Caco-2 (cell line): ENCODE measurements at regions not wholly inside any gene's neighbourhood (a gene's known extent, or its start where the extent isn't known, plus 50 kb on each side); places are given as distances from the start of the nearest gene placed in this dataset.

Experiments used
- BruUV-seq: library from RNA; stranded (reverse); fragments of 400-500 nt; replicated peaks from 2 replicates; lab custom pipeline; 2021; lab: Mats Ljungman, UMichigan
- CTCF ChIA-PET: fragments of 300-600 bp; sonication (Branson Sonifier 250); formaldehyde crosslinking; loops from one replicate; lab custom pipeline; 2022; ENCODE audit warnings: antibody characterized with exemption; lab: Charles Lee
- POLR2A ChIA-PET: fragments of 300-600 bp; sonication (Branson Sonifier 250); formaldehyde crosslinking; loops from one replicate; lab custom pipeline; 2022; ENCODE audit warnings: antibody characterized with exemption; lab: Charles Lee
- DNase-seq, 2 experiments: peaks; one replicate each; pipeline versions ENCODE4 v3.0.0 to v3.0.0-alpha.2; 2020 to 2022
- H3K27me3 ChIP-seq: replicated peaks from 2 replicates; pipeline ENCODE4 v1.6.0; 2011; ENCODE audit warnings: low read length; ENCODE audit not compliant: control insufficient read depth, insufficient read depth
- H3K36me3 ChIP-seq: 2 replicates; pipeline ENCODE4 v1.5.1; 2011; ENCODE audit warnings: low read length; ENCODE audit not compliant: control insufficient read depth, insufficient read depth
- H3K4me1 ChIP-seq: fragments of 250-450 bp; sonication (Bioruptor Pico); 2 replicates; pipeline ENCODE4 v1.5.1; 2020; ENCODE audit warnings: mild to moderate bottlenecking
- H3K4me3 ChIP-seq: 2 replicates; pipeline ENCODE4 v1.5.1; 2011; ENCODE audit warnings: low read depth, mild to moderate bottlenecking, control low read depth, low read length
- H3K9me3 ChIP-seq: fragments of 250-450 bp; sonication (Bioruptor Pico); 2 replicates; pipeline ENCODE4 v1.5.1; 2020; ENCODE audit warnings: mild to moderate bottlenecking, moderate library complexity
- H3K27ac Mint-ChIP-seq: one replicate; pipeline ENCODE4 v1.8.0; 2022; ENCODE audit warnings: mixed read lengths; ENCODE audit not compliant: unreplicated experiment
- H3K27me3 Mint-ChIP-seq: one replicate; pipeline ENCODE4 v1.8.0; 2022; ENCODE audit warnings: mixed read lengths; ENCODE audit not compliant: insufficient read depth, unreplicated experiment
- H3K36me3 Mint-ChIP-seq: one replicate; pipeline ENCODE4 v1.8.0; 2022; ENCODE audit warnings: mild to moderate bottlenecking, mixed read lengths; ENCODE audit not compliant: insufficient read depth, unreplicated experiment
- H3K4me1 Mint-ChIP-seq: one replicate; pipeline ENCODE4 v1.8.0; 2022; ENCODE audit warnings: low read depth, mixed read lengths; ENCODE audit not compliant: unreplicated experiment
- H3K4me3 Mint-ChIP-seq: one replicate; pipeline ENCODE4 v1.8.0; 2022; ENCODE audit warnings: mild to moderate bottlenecking, moderate library complexity, mixed read lengths; ENCODE audit not compliant: unreplicated experiment
- H3K9me3 Mint-ChIP-seq: one replicate; pipeline ENCODE4 v1.8.0; 2022; ENCODE audit warnings: mixed read lengths; ENCODE audit not compliant: unreplicated experiment
- intact Hi-C: fragments of 100-400 bp; cut with micrococcal nuclease; formaldehyde crosslinking; loops from one replicate; pipeline ENCODE4 v1.10.0; 2022; ENCODE audit not compliant: unreplicated experiment
- TF ChIP-seq, protein P1 (sequence below), 2 experiments: fragments of 200-600 bp in 1 of 2; IDR thresholded peaks; 1 replicate in 1 of 2; 2 replicates in 1 of 2; pipeline versions ENCODE4 v1.5.1 to v1.8.0; 2011 to 2022; ENCODE audit warnings: antibody characterized with exemption in 1 of 2, control low read depth in 1 of 2, inconsistent platforms in 1 of 2, low read depth in 1 of 2, low read length in 1 of 2, mild to moderate bottlenecking in 1 of 2, moderate library complexity in 1 of 2; ENCODE audit not compliant: insufficient read depth in 1 of 2, severe bottlenecking in 1 of 2, unreplicated experiment in 1 of 2

GRCh38 chr15:93501946-93502345 lies 412.9 kb upstream of the RGMA start:
- H3K9me3 ChIP-seq: no peaks in the 10 kb centered on the region
- no peaks in the 10 kb centered on the region for H3K4me1 Mint-ChIP-seq
- H3K27me3 ChIP-seq: no peaks in the 10 kb centered on the region
- peaks cover 11% of the 10 kb centered on the region for H3K27me3 Mint-ChIP-seq
- intact Hi-C loops: no loop called here
- no peak overlapping the region for H3K4me3 ChIP-seq
- ChIA-PET CTCF (no interaction called here), POLR2A (no interaction called here)
- H3K36me3 ChIP-seq: no peaks in the 10 kb centered on the region
- DNase-seq: no peak
- no TSS peak for BruUV-seq
- H3K4me3 Mint-ChIP-seq: no peak overlapping the region
- no peak overlapping the region for H3K27ac Mint-ChIP-seq
- TF ChIP-seq, protein P1, sequence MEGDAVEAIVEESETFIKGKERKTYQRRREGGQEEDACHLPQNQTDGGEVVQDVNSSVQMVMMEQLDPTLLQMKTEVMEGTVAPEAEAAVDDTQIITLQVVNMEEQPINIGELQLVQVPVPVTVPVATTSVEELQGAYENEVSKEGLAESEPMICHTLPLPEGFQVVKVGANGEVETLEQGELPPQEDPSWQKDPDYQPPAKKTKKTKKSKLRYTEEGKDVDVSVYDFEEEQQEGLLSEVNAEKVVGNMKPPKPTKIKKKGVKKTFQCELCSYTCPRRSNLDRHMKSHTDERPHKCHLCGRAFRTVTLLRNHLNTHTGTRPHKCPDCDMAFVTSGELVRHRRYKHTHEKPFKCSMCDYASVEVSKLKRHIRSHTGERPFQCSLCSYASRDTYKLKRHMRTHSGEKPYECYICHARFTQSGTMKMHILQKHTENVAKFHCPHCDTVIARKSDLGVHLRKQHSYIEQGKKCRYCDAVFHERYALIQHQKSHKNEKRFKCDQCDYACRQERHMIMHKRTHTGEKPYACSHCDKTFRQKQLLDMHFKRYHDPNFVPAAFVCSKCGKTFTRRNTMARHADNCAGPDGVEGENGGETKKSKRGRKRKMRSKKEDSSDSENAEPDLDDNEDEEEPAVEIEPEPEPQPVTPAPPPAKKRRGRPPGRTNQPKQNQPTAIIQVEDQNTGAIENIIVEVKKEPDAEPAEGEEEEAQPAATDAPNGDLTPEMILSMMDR (IDR thresholded peaks at IDR 0.05; ENCODE audit: insufficient read depth in 1 of 2, low read depth in 1 of 2, low read length in 1 of 2, severe bottlenecking in 1 of 2, unreplicated experiment in 1 of 2): no peak
- no peaks in the 10 kb centered on the region for H3K4me1 ChIP-seq
- no peaks in the 10 kb centered on the region for H3K9me3 Mint-ChIP-seq
- H3K36me3 Mint-ChIP-seq: no peaks in the 10 kb centered on the region

DNA sequence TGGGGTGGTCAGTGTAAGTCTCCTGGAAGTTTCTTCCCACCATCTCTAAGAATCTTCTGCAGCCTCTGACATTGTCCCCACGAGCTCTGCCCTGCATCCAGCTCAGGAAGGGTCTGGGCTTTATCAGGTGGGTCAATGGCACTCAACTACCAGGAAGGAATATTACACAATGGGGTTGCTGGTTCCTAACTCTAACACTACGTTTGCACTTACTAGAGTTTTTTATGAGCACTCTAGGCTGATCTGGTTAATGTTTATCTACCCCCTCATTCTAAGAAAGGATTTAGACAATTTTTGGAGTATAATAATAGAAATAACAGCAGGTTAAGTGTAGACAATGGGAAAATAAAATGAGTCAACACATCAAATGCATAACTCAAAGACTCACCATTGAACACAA lies 411.1 kb upstream of the RGMA start:
- ChIA-PET POLR2A (no interaction called here), CTCF (no interaction called here)
- Mint-ChIP-seq H3K4me1 (no peaks in the 10 kb centered on the region), H3K27ac (no peak overlapping the region), H3K36me3 (no peaks in the 10 kb centered on the region), H3K4me3 (no peak overlapping the region), H3K9me3 (no peaks in the 10 kb centered on the region), H3K27me3 (peaks cover 11% of the 10 kb centered on the region)
- TF ChIP-seq, protein P1 (IDR thresholded peaks at IDR 0.05; ENCODE audit: insufficient read depth in 1 of 2, low read depth in 1 of 2, low read length in 1 of 2, severe bottlenecking in 1 of 2, unreplicated experiment in 1 of 2): no peak
- H3K4me1 ChIP-seq: no peaks in the 10 kb centered on the region
- H3K27me3 ChIP-seq: no peaks in the 10 kb centered on the region
- DNase-seq: no peak
- BruUV-seq: no TSS peak
- intact Hi-C loops: no loop called here
- H3K9me3 ChIP-seq: no peaks in the 10 kb centered on the region
- no peak overlapping the region for H3K4me3 ChIP-seq
- no peaks in the 10 kb centered on the region for H3K36me3 ChIP-seq

GRCh38 chr15:93497291-93497690 lies 408.3 kb upstream of the RGMA start:
- H3K4me1 ChIP-seq: no peaks in the 10 kb centered on the region
- CTCF ChIA-PET: no interaction called here
- no peak overlapping the region for H3K27ac Mint-ChIP-seq
- POLR2A ChIA-PET: no interaction called here
- H3K4me1 Mint-ChIP-seq: no peaks in the 10 kb centered on the region
- intact Hi-C loops: no loop called here
- no peak overlapping the region for H3K4me3 ChIP-seq
- BruUV-seq: no TSS peak
- no peaks in the 10 kb centered on the region for H3K9me3 ChIP-seq
- TF ChIP-seq, protein P1 (IDR thresholded peaks at IDR 0.05; ENCODE audit: insufficient read depth in 1 of 2, low read depth in 1 of 2, low read length in 1 of 2, severe bottlenecking in 1 of 2, unreplicated experiment in 1 of 2): no peak
- no peaks in the 10 kb centered on the region for H3K36me3 Mint-ChIP-seq
- DNase-seq: no peak
- no peak overlapping the region for H3K4me3 Mint-ChIP-seq
- no peaks in the 10 kb centered on the region for H3K36me3 ChIP-seq
- no peaks in the 10 kb centered on the region for H3K9me3 Mint-ChIP-seq
- H3K27me3 Mint-ChIP-seq: peaks cover 13% of the 10 kb centered on the region
- no peaks in the 10 kb centered on the region for H3K27me3 ChIP-seq
